Endothelial cell of umbilical vein (primary cell): ENCODE measurements at regions not wholly inside any gene's neighbourhood (a gene's known extent, or its start where the extent isn't known, plus 50 kb on each side); places are given as distances from the start of the nearest gene placed in this dataset.

Experiments
- BruUV-seq: library from RNA; stranded (reverse); fragments of 400-500 nt; replicated peaks from 2 replicates; lab custom pipeline; 2021; lab: Mats Ljungman, UMichigan
- CTCF ChIA-PET: fragments of 300-600, 350-600 bp; sonication (Branson Sonifier 250); formaldehyde crosslinking; loops from one replicate; lab custom pipeline; 2021; ENCODE audit warnings: antibody characterized with exemption, inconsistent platforms; lab: Charles Lee
- POLR2A ChIA-PET: fragments of 300-600, 350-600 bp; sonication (Branson Sonifier 250); formaldehyde crosslinking; loops from one replicate; lab custom pipeline; 2021; ENCODE audit warnings: antibody characterized with exemption, inconsistent platforms; lab: Charles Lee
- DNase-seq: peaks from one replicate; pipeline ENCODE4 v3.0.0-alpha.2; 2011; ENCODE audit warnings: low read depth, low spot score
- FAIRE-seq: peaks from 2 replicates; lab custom pipeline; 2011; peaks lifted over from hg19 to GRCh38; lab: Jason Lieb, UNC
- H2AFZ ChIP-seq: 2 replicates; pipeline ENCODE4 v1.6.0; 2012; ENCODE audit warnings: low read depth, low read length, control low read depth, inconsistent platforms
- H3K27ac ChIP-seq: 2 replicates; pipeline ENCODE4 v1.5.1; 2011; ENCODE audit warnings: low read depth, mild to moderate bottlenecking, control low read depth, low read length, moderate library complexity; ENCODE audit not compliant: insufficient read depth
- H3K27me3 ChIP-seq, 2 experiments: 2 replicates each; pipeline versions ENCODE4 v1.6.0 to v1.6.1; 2011; ENCODE audit warnings: low read length in 2 of 2, mixed read lengths in 1 of 2; ENCODE audit not compliant: control insufficient read depth in 2 of 2, insufficient read depth in 2 of 2
- H3K36me3 ChIP-seq, 2 experiments: 2 replicates in 1 of 2; 3 replicates in 1 of 2; pipeline ENCODE4 v1.5.1; 2011; ENCODE audit warnings: low read length in 2 of 2, mild to moderate bottlenecking in 1 of 2, moderate library complexity in 1 of 2; ENCODE audit not compliant: control insufficient read depth in 2 of 2, insufficient read depth in 2 of 2; ENCODE audit errors: extremely low read depth in 1 of 2
- H3K4me1 ChIP-seq: 3 replicates; pipeline ENCODE4 v1.5.1; 2011; ENCODE audit warnings: mild to moderate bottlenecking, low read length; ENCODE audit not compliant: control insufficient read depth, insufficient read depth; ENCODE audit errors: extremely low read depth
- H3K4me2 ChIP-seq: 2 replicates; pipeline ENCODE4 v1.6.1; 2011; ENCODE audit warnings: low read length, control low read depth, mixed read lengths; ENCODE audit not compliant: insufficient read depth
- H3K4me3 ChIP-seq, 3 experiments: fragments of 200-600 bp in 1 of 3; sonication (generic), shearing (Covaris generic) in 1 of 3; replicated peaks in 1 of 3; 2 replicates each; pipeline ENCODE4 v1.5.1; 2011 to 2016; ENCODE audit warnings: control low read depth in 3 of 3, low read length in 3 of 3, mild to moderate bottlenecking in 2 of 3, inconsistent platforms in 1 of 3, low read depth in 1 of 3, moderate library complexity in 1 of 3; ENCODE audit not compliant: insufficient read depth in 1 of 3
- H3K79me2 ChIP-seq: 2 replicates; pipeline ENCODE4 v1.6.0; 2012; ENCODE audit warnings: low read length, inconsistent platforms; ENCODE audit not compliant: control insufficient read depth, insufficient read depth
- H3K9ac ChIP-seq: replicated peaks from 2 replicates; pipeline ENCODE3; 2011; ENCODE audit warnings: low read length, control low read depth; ENCODE audit not compliant: insufficient read depth; ENCODE audit errors: extremely low read depth
- H3K9me1 ChIP-seq: replicated peaks from 3 replicates; pipeline ENCODE4 v1.6.0; 2011; ENCODE audit warnings: mild to moderate bottlenecking, low read length; ENCODE audit not compliant: control insufficient read depth, insufficient read depth; ENCODE audit errors: extremely low read depth
- H3K9me3 ChIP-seq: replicated peaks from 2 replicates; pipeline ENCODE4 v1.5.1; 2012; ENCODE audit warnings: low read length, inconsistent platforms; ENCODE audit not compliant: control insufficient read depth, insufficient read depth
- H4K20me1 ChIP-seq: replicated peaks from 2 replicates; pipeline ENCODE3; 2011; ENCODE audit warnings: mild to moderate bottlenecking, low read length; ENCODE audit not compliant: control insufficient read depth, insufficient read depth; ENCODE audit errors: extremely low read depth
- CTCF ChIP-seq, 2 donors: IDR thresholded peaks; 1 replicate in 1 of 2; 2 replicates in 1 of 2; pipeline ENCODE4 v1.5.1; 2011; ENCODE audit warnings: low read length in 2 of 2, mild to moderate bottlenecking in 2 of 2, moderate library complexity in 2 of 2, control low read depth in 1 of 2, inconsistent platforms in 1 of 2, low read depth in 1 of 2; ENCODE audit not compliant: insufficient read depth in 1 of 2; ENCODE audit errors: extremely low read depth in 1 of 2
- EZH2 ChIP-seq: IDR thresholded peaks from 2 replicates; pipeline ENCODE4 v1.6.1; 2012; ENCODE audit warnings: borderline replicate concordance, low read depth, mild to moderate bottlenecking, moderate library complexity, low read length, inconsistent platforms; ENCODE audit not compliant: severe bottlenecking
- FOS ChIP-seq: IDR thresholded peaks from 2 replicates; pipeline ENCODE4 v1.6.1; 2011; ENCODE audit warnings: mild to moderate bottlenecking, low read length, moderate library complexity, borderline replicate concordance; ENCODE audit not compliant: insufficient read depth
- GATA2 ChIP-seq: IDR thresholded peaks from 2 replicates; pipeline ENCODE4 v1.7.0; 2011; ENCODE audit warnings: low read depth, mild to moderate bottlenecking, moderate library complexity, mixed read lengths, low read length; ENCODE audit not compliant: insufficient read length, insufficient read depth
- JUN ChIP-seq: IDR thresholded peaks from 2 replicates; pipeline ENCODE4 v1.6.1; 2011; ENCODE audit warnings: borderline replicate concordance, low read depth; ENCODE audit not compliant: insufficient read length, insufficient read depth
- MYC ChIP-seq: IDR thresholded peaks from one replicate; pipeline ENCODE4 v1.6.1; 2011; ENCODE audit warnings: mild to moderate bottlenecking, low read depth, low read length
- POLR2A ChIP-seq: IDR thresholded peaks from 2 replicates; pipeline ENCODE4 v1.6.1; 2012; ENCODE audit warnings: low read depth, mild to moderate bottlenecking, control low read depth, low read length
- POLR2AphosphoS5 ChIP-seq: IDR thresholded peaks from 2 replicates; pipeline ENCODE4 v1.6.1; 2012; ENCODE audit warnings: low read depth, mild to moderate bottlenecking, control low read depth, low read length, moderate library complexity; ENCODE audit not compliant: insufficient read depth
- dilution Hi-C: fragments of 300-500 bp; cut with MboI; formaldehyde crosslinking; loops from one replicate; pipeline ENCODE4 v1.15.0; 2019; ENCODE audit warnings: low sequenced_read_pairs; ENCODE audit not compliant: extremely low pct_ligation_motif_present
- intact Hi-C: fragments of 100-400 bp; cut with micrococcal nuclease; formaldehyde crosslinking; loops from one replicate; pipeline ENCODE4 v1.10.0; 2022
- TF ChIP-seq, protein P1 (sequence below): IDR thresholded peaks from 2 replicates; pipeline ENCODE4 v1.6.1; 2011; ENCODE audit not compliant: insufficient read depth, insufficient read length

DNA sequence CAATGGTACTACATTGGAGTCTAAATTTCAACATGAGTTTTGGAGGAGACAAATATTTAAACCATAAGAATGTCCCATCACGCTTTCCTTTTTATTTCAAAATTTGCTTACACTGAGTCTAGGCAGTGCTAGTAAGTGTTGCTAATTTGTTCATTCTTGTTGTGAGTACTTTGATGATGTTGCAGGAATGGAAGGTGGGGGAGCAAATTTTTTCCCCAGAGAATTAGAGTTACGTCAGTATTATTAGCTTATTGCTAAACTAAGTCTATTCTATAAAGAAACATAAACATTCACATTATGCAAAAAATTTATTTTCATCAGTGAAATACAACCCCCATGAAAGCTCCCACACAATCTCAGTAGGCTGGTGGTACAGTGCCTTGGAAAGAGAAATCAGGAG, 88.0 kb downstream of the BLID start:
- Histone ChIP-seq H3K9me3 (no peaks in the 10 kb centered on the region), H2AFZ (no peak overlapping the region), H3K27ac (no peak overlapping the region), H3K4me2 (no peak overlapping the region), H3K9me1 (no peaks in the 10 kb centered on the region), H3K9ac (no peak overlapping the region), H3K4me3 (no peak overlapping the region), H3K36me3 (no peaks in the 10 kb centered on the region), H3K4me1 (no peaks in the 10 kb centered on the region), H3K27me3 (peaks cover 0 to 2% of the 10 kb centered on the region in 2 experiments), H3K79me2 (no peaks in the 10 kb centered on the region), H4K20me1 (no peaks in the 10 kb centered on the region)
- FAIRE-seq = no peak
- TF ChIP-seq JUN (no peak), CTCF (IDR thresholded peaks at IDR 0.05; ENCODE audit: extremely low read depth in 1 of 2, insufficient read depth in 1 of 2, low read depth in 1 of 2, low read length in 2 of 2) (no peak), POLR2A (no peak), FOS (no peak), MYC (no peak), GATA2 (no peak), POLR2AphosphoS5 (no peak), EZH2 (no peak)
- TF ChIP-seq, protein P1, sequence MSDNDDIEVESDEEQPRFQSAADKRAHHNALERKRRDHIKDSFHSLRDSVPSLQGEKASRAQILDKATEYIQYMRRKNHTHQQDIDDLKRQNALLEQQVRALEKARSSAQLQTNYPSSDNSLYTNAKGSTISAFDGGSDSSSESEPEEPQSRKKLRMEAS = no peak
- POLR2A ChIA-PET = no interaction called here
- CTCF ChIA-PET = no interaction called here
- DNase-seq = no peak
- dilution Hi-C loops (no loop called here), intact Hi-C loops (no loop called here)
- BruUV-seq = no TSS peak
